ENCODE measurements at regions not wholly inside any gene's neighbourhood (a gene's known extent, or its start where the extent isn't known, plus 50 kb on each side); places are given as distances from the start of the nearest gene placed in this dataset.
"Not testable (repeated sequence)": the region's sequence is repeated elsewhere in the genome, so short reads cannot be mapped to it uniquely, and the experiment has no call there.

GRCh38 chr10:22103701-22104470, 100.4 kb upstream of the DNAJC1 start:
- no peak for FAIRE-seq
- dilution Hi-C loops (cut with MboI; ENCODE audit: extremely low pct_ligation_motif_present, low sequenced_read_pairs), result no loop called here

GRCh38 chr10:22097696-22098095, 94.2 kb upstream of the DNAJC1 start:
- Histone ChIP-seq H3K4me1 (ENCODE audit: control insufficient read depth, extremely low read depth, insufficient read depth, low read length) (no peaks in the 10 kb centered on the region), H3K4me2 (ENCODE audit: control insufficient read depth, extremely low read depth, insufficient read depth, low read depth, low read length) (no peak overlapping the region), H2AFZ (ENCODE audit: control insufficient read depth, low read length) (no peak overlapping the region), H4K20me1 (ENCODE audit: control insufficient read depth, extremely low read depth, insufficient read depth, low read length) (no peaks in the 10 kb centered on the region), H3K27ac (ENCODE audit: control insufficient read depth, insufficient read depth, low read length) (no peak overlapping the region), H3K79me2 (ENCODE audit: control insufficient read depth, insufficient read depth, low read length) (no peaks in the 10 kb centered on the region), H3K9me1 (ENCODE audit: control insufficient read depth, extremely low read depth, insufficient read depth, low read length) (no peaks in the 10 kb centered on the region), H3K36me3 (ENCODE audit: control insufficient read depth in 2 of 2, extremely low read depth in 1 of 2, insufficient read depth in 2 of 2, low read length in 2 of 2) (no peaks in the 10 kb centered on the region), H3K9ac (ENCODE audit: control insufficient read depth, extremely low read depth, insufficient read depth, low read length) (no peak overlapping the region), H3K27me3 (ENCODE audit: control insufficient read depth, extremely low read depth, insufficient read depth, low read length) (no peaks in the 10 kb centered on the region), H3K9me3 (ENCODE audit: control insufficient read depth, low read depth, low read length) (no peaks in the 10 kb centered on the region), H3K4me3 (ENCODE audit: control insufficient read depth in 2 of 3, extremely low read depth in 1 of 3, insufficient read depth in 2 of 3, low read depth in 1 of 3, low read length in 3 of 3) (no peak overlapping the region)
- dilution Hi-C loops (cut with MboI; ENCODE audit: extremely low pct_ligation_motif_present, low sequenced_read_pairs), result no loop called here
- no peak for FAIRE-seq
- DNase-seq (ENCODE audit: low read depth, low spot score), result no peak
- no peak for TF ChIP-seq EZH2 (IDR thresholded peaks at IDR 0.05; ENCODE audit: low read length)
- no peak for TF ChIP-seq CTCF (optimal IDR thresholded peaks at IDR 0.05 in 1 of 3, IDR thresholded peaks at IDR 0.05 in 1 of 3, conservative IDR thresholded peaks at IDR 0.05 in 1 of 3; ENCODE audit: extremely low read depth in 1 of 3, insufficient read depth in 2 of 3, low read length in 3 of 3)

More at GRCh38 chr10:22103701-22104470, 100.4 kb upstream of the DNAJC1 start:
- no peaks in the 10 kb centered on the region for H3K79me2 ChIP-seq (ENCODE audit: control insufficient read depth, insufficient read depth, low read length)
- no peak overlapping the region for H3K4me3 ChIP-seq (ENCODE audit: control insufficient read depth in 2 of 3, extremely low read depth in 1 of 3, insufficient read depth in 2 of 3, low read depth in 1 of 3, low read length in 3 of 3)
- no peaks in the 10 kb centered on the region for H4K20me1 ChIP-seq (ENCODE audit: control insufficient read depth, extremely low read depth, insufficient read depth, low read length)
- no peaks in the 10 kb centered on the region for H3K36me3 ChIP-seq (ENCODE audit: control insufficient read depth in 2 of 2, extremely low read depth in 1 of 2, insufficient read depth in 2 of 2, low read length in 2 of 2)
- H3K9me3 ChIP-seq (ENCODE audit: control insufficient read depth, low read depth, low read length), result no peaks in the 10 kb centered on the region
- H3K27ac ChIP-seq (ENCODE audit: control insufficient read depth, insufficient read depth, low read length), result no peak overlapping the region
- H3K9me1 ChIP-seq (ENCODE audit: control insufficient read depth, extremely low read depth, insufficient read depth, low read length), result no peaks in the 10 kb centered on the region
- H3K4me1 ChIP-seq (ENCODE audit: control insufficient read depth, extremely low read depth, insufficient read depth, low read length), result no peaks in the 10 kb centered on the region
- DNase-seq (ENCODE audit: low read depth, low spot score), result no peak
- H3K27me3 ChIP-seq (ENCODE audit: control insufficient read depth, extremely low read depth, insufficient read depth, low read length), result no peaks in the 10 kb centered on the region
- no peak overlapping the region for H3K4me2 ChIP-seq (ENCODE audit: control insufficient read depth, extremely low read depth, insufficient read depth, low read depth, low read length)
- no peak overlapping the region for H3K9ac ChIP-seq (ENCODE audit: control insufficient read depth, extremely low read depth, insufficient read depth, low read length)
- no peak overlapping the region for H2AFZ ChIP-seq (ENCODE audit: control insufficient read depth, low read length)
- TF ChIP-seq CTCF (optimal IDR thresholded peaks at IDR 0.05 in 1 of 3, IDR thresholded peaks at IDR 0.05 in 1 of 3, conservative IDR thresholded peaks at IDR 0.05 in 1 of 3; ENCODE audit: extremely low read depth in 1 of 3, insufficient read depth in 2 of 3, low read length in 3 of 3), result peak; percentile 30 to 62 (median 35)
- no peak for TF ChIP-seq EZH2 (IDR thresholded peaks at IDR 0.05; ENCODE audit: low read length)

GRCh38 chr10:22091260-22091659, 87.7 kb upstream of the DNAJC1 start:
- H3K27ac ChIP-seq (ENCODE audit: control insufficient read depth, insufficient read depth, low read length); H3K4me1 ChIP-seq (ENCODE audit: control insufficient read depth, extremely low read depth, insufficient read depth, low read length); FAIRE-seq; H3K9me1 ChIP-seq (ENCODE audit: control insufficient read depth, extremely low read depth, insufficient read depth, low read length); H3K36me3 ChIP-seq (ENCODE audit: control insufficient read depth in 2 of 2, extremely low read depth in 1 of 2, insufficient read depth in 2 of 2, low read length in 2 of 2); H3K79me2 ChIP-seq (ENCODE audit: control insufficient read depth, insufficient read depth, low read length); H3K4me3 ChIP-seq (ENCODE audit: control insufficient read depth in 2 of 3, extremely low read depth in 1 of 3, insufficient read depth in 2 of 3, low read depth in 1 of 3, low read length in 3 of 3); H3K4me2 ChIP-seq (ENCODE audit: control insufficient read depth, extremely low read depth, insufficient read depth, low read depth, low read length); dilution Hi-C loops (cut with MboI; ENCODE audit: extremely low pct_ligation_motif_present, low sequenced_read_pairs); DNase-seq (ENCODE audit: low read depth, low spot score); H3K9me3 ChIP-seq (ENCODE audit: control insufficient read depth, low read depth, low read length); H4K20me1 ChIP-seq (ENCODE audit: control insufficient read depth, extremely low read depth, insufficient read depth, low read length); H3K9ac ChIP-seq (ENCODE audit: control insufficient read depth, extremely low read depth, insufficient read depth, low read length); H2AFZ ChIP-seq (ENCODE audit: control insufficient read depth, low read length); H3K27me3 ChIP-seq (ENCODE audit: control insufficient read depth, extremely low read depth, insufficient read depth, low read length): not testable (repeated sequence)
